ENCODE measurements at regions not wholly inside any gene's neighbourhood (a gene's known extent, or its start where the extent isn't known, plus 50 kb on each side); places are given as distances from the start of the nearest gene placed in this dataset.

DNA sequence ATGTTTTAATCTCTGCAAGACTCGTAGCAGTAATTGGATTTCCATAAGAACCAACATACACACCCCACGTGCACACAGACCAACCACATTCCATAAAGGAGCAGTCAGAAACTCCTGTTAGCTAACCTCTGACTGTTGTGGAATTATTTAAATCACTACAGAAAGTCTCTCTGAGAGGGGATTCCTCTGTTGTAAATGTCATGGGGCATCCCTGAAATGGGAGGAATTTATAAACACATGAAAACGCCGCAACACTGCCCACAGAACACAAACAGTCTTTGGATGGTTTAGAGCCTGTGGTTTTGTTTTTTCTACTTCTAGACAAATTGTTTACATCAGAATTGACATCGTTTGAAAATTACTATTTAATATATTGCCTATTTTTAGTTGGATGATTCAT lies 740.1 kb upstream of the GRM7 start:
- DNase-seq, result no peak

DNA sequence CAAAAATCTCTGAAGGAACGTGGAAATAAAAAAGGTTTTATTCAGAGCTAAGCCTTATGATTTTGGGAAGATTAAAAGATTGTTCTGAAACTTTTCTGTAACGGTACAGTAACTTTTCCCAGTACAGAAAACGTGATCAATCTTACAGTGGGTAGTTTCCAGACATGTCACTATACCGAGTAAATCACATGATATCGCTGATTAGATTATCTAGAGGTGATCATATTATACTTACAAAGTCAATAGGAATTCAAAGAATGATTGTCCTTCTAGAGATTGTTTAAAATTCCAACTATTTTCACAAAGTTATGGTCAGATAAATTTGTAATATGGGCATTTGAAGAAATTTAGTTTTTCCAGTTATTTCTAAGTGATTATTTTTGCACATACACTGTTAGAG lies 736.0 kb upstream of the GRM7 start:
- DNase-seq, result no peak

DNA sequence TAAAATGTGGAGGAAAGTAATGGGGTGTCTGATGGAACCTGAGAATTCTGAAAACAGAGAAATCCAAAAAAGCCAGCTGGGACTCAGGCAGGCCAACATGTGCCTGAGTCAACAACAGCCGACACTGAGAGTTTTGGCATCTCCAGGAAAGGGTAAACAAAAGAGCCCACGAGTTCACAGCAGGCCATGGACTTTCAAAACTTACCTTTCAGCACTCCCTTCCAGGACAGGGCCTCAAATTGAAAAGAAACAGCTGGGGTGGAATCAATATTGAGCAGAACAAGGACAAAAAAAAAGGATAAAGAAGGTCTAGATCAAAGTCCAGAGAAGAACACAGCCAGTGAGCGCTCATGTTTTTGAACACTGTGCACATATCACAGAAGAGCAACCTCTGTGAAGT lies 735.4 kb upstream of the GRM7 start:
- no peak for DNase-seq

DNA sequence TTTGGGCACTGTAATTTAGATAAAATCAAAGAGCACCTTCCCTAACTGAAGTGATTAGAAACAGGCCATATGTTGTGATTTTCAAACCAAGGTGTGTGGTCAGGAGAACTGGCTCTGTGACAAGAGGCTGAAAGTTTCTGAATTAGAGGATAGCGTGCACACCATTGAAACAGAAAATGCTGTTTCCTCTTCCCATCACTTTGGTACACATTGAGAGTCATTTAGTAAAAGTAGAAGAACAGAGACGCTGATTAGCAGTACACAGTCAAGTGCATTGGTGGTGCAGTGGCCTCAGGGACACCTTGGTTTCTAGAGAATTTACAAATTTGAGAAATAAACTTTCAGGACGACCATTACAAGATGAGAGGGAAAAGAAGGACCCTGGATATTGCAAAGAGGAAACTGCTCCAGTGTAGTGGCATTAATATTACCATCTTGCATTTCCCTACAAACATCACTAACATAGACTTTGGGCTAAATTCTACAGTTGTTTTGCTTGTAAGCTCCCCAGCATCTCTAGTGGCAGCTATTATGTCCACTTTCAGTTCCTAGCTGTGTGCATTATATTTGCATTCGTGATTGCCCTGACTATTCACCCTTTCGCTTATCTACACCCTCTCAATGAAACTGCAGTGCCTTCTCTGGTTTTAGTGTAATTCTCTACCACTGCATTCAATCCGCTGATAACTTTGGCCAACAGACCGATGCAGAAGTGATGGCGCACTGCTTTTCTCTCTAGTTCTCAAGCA lies 728.1 kb upstream of the GRM7 start:
- DNase-seq, result no peak

DNA sequence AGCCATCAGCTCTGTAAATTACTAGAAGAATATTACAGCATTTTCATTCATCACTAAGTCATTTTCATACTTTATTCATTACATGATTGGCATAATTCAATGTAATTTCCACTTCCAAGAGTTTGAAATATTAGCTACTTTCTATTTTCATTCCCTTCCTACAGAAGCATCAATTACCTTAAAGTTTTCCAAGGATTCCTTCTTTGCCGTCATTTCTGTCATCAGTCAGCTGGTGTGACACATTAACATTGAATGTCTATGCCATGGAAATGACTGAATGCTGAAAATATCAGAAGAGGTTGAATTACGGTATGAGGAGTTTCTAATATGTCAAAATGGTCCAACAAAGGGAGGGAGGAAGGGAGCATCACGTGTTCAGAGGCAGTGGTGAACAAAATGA lies 718.2 kb upstream of the GRM7 start:
- DNase-seq, result no peak

DNA sequence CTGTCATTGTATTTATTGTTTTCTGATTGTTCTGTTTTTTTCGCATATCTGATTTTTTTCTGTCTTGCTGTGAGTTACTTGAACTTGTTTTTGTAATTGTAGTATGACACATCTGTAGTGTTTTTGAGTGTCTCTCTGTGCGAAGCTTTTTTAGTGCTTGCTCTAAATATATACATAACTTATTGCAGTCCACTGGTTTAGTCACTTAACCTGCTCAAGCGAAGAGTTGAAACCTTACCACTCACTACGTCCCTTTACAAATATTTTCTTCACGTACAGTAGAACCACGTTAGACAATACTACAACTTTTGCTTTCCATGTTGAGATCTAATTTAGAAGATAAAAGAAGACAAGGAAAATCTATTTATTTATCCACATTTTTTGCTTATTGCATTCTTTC lies 713.0 kb upstream of the GRM7 start:
- DNase-seq, result no peak

DNA sequence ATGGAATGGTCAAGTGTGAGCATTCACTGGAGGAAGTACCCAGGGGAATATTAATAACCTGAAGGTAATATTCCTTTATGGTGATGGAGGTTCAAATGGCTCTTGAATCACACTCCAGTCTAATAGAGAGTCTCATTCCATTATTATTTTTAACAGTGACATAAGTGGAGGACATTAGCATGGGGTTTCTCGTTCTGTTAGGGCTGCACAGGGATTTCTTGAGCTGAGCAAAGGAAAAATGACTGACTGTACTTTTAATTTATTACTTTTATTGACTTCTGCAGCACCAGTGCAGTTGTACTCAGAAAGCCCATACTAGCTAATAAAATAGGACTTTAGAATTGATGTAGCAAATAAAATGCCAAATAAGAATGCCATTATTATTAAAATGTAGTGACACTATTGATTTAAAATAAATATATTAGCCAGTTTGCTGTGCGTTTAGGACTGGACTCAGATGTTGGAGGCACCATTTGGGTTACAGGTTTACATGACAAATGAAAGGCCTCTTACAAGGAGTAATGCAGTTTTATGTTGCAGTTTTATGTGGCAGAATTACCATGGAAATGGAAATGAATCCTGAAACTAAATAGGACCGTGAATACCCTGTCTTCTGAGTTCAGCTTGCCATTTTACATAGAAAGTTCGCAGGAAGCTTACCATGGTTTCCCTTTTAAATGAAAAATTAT lies 705.1 kb upstream of the GRM7 start:
- no peak for DNase-seq

DNA sequence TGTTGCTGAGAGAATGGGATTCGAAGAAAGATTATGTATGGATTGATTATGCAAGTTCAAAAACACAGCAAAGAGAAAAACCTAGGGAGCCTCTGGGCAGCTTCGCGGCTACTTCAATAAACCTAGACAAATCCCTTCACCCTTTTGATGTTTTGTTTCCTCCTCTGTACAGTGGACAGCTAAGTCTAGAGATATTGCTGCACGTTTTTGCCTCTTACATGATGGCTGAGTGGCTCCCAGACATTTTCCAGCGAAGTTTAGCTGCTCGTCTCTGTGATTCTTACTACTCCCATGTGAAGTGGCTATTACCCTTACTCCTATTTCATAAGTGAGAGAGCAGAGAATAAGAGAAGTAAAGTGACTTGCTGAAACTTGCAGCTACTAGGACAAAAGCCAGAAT lies 695.0 kb upstream of the GRM7 start:
- no peak for DNase-seq

DNA sequence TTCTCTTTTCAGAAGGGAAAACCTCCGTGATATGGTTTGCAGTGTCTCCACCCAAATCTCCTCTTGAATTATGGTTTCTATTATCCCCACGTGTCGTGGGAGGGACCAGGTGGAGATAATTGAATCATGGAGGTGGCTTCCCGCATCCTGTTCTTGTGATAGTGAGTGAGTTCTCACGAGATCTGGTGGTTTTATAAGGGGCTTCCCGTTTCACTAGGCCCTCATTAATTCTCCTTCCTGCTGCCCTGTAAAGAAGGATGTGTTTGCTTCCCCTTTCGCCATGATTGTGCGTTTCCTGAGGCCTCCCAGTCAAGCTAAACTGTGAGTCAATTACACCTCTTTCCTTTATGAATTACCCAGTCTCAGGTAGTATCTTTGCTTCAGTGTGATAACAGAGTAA lies 692.7 kb upstream of the GRM7 start:
- DNase-seq, result no peak

DNA sequence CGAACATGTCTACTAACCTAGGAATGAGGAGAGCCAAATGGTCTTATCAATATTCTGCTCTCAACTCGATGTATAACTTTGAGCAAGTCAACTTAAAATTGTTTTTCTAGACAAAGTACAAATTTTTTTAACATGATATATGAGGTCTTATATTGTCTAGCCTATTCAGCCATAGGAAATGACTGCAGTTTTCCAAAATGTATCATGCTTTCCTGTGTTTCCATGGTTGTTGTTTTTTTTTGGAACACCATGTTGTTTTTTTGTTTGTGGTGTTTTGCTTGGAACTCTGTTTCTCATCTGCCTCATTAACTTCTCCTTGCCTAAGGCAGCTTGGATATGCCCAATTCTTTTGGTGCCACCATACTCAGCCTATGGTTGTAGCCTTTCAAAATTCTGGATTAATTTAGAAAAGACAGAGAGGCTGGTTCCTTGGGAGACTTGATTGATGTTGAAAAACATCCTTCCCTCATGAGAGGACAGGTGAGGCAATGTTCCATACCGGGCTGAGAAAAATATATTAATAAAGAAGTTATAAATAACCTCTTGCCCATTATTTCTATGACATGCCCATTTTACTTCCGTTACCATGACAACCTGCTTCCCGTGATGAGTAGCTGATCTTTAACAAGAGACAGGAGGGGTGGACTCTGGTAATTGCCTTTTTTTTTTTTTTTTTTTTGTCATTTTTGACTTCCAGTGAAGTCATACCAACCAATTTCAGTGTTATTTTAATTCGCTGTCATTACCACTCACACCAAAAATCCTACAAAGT lies 687.9 kb upstream of the GRM7 start:
- DNase-seq, result no peak

DNA sequence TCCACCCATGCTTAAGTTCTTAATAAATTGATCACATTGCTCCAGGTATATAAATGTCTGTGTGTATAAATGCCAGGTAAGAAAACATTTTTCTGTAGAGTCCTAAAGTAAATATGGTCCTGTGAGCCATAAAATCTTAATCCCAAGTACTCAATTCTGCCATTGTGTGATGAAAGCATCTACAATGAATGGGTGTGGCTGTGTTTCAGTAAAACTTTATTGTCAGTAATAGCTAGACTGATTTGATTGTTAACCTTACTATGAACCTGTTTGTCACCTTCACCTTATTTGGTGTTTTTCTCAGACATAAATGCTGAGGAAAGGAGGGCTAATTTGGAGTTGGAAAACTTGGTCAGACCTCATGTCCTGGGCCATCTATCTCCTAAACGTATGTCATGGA lies 683.5 kb upstream of the GRM7 start:
- no peak for DNase-seq

DNA sequence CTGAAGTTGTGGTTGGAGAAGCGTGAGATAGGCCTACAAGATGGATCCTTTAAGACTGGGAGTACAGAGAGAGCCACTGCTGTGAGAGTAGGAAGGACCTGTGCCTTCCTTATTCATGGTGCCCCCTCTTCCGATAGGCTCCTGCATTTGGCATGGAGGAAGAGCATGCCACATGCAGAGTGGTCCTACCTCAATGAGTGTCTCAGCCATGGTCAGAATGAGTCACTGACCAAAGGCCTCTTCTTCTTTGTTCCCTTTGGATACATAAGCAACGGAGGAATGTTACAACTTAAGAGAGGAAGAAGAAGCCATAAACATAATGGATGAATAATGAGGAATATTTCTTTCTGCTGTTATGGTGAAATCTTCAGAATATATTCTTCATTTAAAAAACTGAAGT lies 681.2 kb upstream of the GRM7 start:
- no peak for DNase-seq

DNA sequence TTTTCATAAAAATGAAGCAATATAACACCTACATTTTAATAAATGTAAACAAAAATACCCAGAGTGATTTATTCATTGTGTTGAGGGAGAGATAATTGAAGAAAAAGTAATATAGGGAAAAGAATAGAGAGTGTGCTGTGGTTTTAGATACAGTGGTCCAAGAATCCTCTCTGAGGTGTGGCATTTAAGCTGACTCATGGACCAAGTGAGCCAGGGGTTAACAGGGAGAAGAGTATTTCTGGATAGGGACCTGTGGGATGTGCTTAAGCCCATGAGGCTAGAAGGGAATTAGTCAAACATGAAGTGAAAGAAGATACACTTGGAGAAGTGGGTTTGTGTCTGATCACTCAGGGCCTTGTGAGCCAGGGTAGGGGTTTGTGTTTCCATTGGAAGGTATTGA lies 680.7 kb upstream of the GRM7 start:
- DNase-seq, result no peak

DNA sequence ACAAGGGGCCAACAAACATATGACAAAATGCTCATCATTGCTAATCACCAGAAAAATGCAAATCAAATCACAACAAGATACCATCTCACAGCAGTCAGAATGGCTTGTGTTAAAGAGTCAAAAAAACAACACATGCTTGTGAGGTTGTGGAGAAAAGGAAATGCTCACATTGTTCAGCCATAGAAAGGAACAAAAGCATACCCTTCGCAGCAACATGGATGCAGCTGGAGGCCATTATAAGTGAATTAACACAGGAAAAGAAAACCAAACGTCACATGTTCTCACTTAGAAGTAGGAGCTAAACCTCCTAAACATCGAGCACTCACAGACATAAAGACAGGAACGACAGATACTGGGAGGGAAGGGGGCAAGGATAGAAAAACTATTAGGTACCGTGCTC lies 678.4 kb upstream of the GRM7 start:
- DNase-seq, result no peak

DNA sequence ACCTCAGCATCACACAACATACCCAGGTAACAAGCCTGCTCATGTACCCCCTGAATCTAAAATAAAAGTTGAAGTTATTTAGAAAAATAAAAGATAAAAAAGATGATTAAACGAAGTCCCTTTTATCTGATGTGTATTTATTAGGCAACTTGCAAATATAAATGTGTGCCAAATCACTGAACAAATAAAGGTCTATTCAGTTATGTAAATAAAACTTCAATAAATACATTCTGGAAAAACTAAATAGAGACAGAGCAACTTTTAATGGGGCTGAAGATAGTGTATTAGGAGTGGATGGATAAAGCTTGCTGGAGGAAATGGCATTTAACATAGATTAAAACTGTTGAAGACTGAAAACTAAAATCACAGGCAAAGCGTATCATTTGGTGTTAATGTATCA lies 678.0 kb upstream of the GRM7 start:
- DNase-seq, result no peak

DNA sequence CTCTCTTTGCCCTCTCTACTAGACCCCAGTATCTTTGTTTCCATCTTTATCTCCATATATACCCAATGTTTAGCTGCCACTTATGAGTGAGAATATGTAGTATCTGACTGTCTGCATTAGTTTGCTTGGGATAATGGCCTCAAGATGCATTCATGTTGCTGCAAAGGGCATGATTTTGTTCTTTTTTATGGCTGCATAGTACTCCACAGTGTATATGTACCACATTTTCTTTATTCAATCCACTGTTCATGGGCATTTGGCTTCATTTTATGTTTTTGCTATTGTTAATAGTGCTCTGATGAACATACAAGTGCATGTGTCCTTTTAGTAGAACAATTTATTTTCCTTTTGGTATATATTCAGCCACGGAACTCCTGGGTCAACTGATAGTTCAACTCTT lies 671.5 kb upstream of the GRM7 start:
- no peak for DNase-seq

DNA sequence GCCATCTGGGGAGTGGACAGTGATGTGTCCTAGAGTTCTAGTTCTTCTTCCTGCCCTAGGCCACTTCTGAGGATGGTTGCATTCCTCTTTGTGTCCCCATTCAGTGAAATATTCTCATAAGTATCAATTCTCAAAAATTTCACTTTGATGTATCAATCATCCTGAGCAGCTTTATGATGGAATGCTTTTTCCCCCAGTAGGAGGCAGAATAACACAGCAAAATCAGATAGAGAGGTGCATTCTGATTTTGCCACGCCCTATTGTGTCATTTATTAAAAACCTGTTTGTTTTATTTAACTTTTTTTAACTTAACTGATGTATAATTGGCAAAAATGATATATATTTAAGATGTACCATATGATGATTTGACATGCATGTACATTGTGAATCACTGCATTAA lies 656.0 kb upstream of the GRM7 start:
- DNase-seq, result no peak

DNA sequence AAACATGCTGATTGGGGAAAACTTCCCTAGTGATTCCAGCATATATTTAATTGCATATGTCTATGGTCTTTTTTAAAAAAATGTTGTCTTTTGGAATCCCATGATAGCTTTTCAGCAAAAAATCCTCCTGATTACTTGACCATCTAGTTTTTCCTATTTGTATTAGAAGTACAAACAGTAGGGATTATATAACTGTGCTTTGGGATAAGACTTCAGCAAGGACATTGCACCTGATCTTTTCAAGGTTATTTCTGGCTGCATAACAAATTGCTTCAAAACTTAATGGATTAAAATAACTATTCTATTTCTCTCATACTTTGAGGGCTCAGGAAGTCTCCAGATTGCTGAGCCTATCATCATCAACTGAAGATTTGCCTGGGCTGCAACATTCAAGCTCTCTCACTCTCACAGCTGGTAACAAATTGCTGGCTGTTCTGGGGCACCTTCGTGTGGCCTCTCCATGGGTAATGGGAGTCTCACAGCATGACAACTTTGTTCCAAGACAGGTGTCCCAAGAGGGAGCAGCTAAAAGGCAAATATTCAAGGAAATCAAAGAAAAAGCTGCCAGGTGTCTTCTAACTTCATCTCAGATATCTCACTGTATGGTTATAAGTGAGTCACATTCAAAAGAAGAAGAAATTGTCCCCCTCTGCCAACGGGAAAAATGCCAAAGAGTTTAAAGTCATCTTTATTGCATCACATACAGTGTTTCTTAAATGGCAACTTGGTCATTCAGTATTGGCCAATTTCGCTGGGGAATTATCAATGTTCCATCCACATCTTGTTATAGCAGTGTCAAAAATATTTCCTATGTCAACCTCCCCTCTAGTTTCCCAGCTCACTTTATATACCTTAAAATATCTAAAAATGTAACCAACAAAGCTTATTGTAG lies 644.5 kb upstream of the GRM7 start:
- no peak for DNase-seq

DNA sequence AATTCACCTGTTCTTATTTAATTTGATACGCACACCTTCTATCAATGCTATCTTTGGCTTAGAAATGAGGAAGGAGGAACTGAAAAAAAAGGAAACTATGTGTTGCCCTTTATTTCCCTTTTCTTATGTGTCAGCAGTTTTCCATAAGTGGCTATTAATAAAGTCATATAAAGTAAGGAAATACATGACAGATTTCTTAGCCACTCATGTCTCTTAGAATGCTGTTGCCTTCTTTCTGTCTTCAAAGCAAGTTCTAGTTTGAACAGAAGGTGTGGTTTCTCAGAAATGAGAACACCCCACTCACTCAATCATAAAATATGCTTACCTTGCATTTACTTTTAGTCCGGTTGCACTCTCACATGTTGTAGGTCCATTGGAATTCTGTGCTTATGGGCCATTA lies 640.5 kb upstream of the GRM7 start:
- no peak for DNase-seq

DNA sequence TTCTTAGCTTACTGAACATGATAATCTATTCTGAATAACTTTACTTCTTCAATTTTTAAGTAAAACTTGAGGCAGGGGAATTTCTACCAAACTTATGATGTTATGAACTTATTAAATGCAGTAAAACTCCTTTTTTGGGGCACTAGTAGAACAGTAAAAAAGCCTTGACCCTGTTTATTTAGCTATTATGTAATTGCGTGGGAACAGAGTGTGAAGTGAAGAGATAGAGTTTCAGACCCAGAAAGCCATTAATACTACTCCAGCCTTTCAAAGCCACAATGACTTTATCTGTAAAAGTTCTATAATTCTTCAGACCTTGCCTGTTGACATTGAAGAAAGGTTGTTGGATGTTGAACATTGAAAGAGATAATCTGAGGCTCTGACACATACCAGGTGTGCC lies 638.8 kb upstream of the GRM7 start:
- no peak for DNase-seq

DNA sequence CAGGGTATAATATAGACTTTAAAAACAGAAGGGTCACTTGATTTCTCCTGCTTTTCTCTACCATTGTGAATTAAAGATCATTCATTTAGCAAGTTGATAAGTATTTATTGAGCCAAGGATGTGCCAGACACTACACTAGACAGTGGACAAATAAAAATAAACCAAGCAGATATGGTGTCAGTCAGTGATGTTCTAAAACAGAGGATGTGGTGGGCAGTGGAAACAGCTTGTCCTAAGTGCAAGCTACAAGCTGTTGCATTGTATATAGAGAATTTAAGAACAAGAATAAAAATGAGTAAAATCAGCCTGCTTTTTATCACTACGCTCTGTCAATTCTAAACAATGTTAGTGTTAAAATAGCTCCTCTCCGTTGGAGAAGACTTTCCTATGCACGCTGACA lies 637.3 kb upstream of the GRM7 start:
- DNase-seq, result no peak

DNA sequence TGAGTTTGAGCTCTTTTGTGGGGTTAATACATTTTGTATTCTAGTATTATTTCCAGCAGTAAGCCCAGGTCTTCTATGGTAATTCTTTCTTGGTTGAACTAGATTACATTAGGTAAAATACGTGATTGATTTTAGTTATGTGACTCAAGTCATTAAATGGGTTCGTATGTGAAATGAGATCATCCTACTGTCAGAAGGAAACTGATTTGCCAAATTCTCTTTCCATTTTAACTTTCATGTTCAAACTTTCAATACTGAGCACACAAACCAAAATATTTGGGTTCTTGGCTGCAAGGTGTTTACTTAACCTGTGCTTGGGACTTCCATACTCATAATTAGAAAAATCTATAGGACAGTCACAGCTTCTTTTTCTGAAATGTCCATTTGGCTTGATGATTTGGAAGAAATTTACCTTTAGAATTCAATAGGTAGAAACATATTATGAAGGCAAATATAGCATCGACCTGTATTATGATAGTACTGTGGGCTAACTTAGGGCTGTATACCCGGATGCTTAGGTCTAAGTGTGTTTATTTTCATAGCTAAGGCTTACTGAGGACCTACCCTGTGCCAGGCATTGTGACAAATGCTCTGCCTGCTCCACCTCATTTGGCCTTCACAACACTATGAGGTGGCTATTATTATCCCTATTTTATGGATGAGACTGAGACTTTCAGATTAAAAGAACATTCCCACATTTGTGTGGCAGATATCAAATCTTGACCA lies 631.8 kb upstream of the GRM7 start:
- DNase-seq, result no peak

Measured in EL (cell line).